IPS DF 6.9 (cell line): ENCODE measurements at regions not wholly inside any gene's neighbourhood (a gene's known extent, or its start where the extent isn't known, plus 50 kb on each side); places are given as distances from the start of the nearest gene placed in this dataset.

Experiments used
- DNase-seq: peaks from one replicate; pipeline ENCODE4 v3.0.0-alpha.2; 2013; ENCODE audit warnings: low read depth, low spot score
- H3K27ac ChIP-seq: one replicate; pipeline ENCODE4 v1.5.1; 2013; ENCODE audit warnings: low read length, control low read depth
- H3K27me3 ChIP-seq: 2 replicates; pipeline ENCODE4 v1.6.1; 2013; ENCODE audit warnings: mild to moderate bottlenecking, low read length; ENCODE audit not compliant: control insufficient read depth, insufficient read depth
- H3K36me3 ChIP-seq: 2 replicates; pipeline ENCODE4 v1.6.1; 2013; ENCODE audit warnings: low read length; ENCODE audit not compliant: control insufficient read depth, insufficient read depth
- H3K4me1 ChIP-seq: 2 replicates; pipeline ENCODE4 v1.6.1; 2013; ENCODE audit warnings: low read length; ENCODE audit not compliant: control insufficient read depth, insufficient read depth
- H3K4me3 ChIP-seq: 2 replicates; pipeline ENCODE4 v1.5.1; 2013; ENCODE audit warnings: mild to moderate bottlenecking, low read length
- H3K9me3 ChIP-seq: 2 replicates; pipeline ENCODE4 v1.6.1; 2013; ENCODE audit warnings: low read length, inconsistent platforms; ENCODE audit not compliant: control insufficient read depth, insufficient read depth
- WGBS: extraction: QIAGEN DNeasy Blood & Tissue Kit; methylation state at CpG from one replicate; pipeline ENCODE4 v1.1.7; 2013; ENCODE audit warnings: mixed read lengths, missing lambda C conversion rate; ENCODE audit not compliant: insufficient read length, insufficient coverage; 5-methylcytosine and 5-hydroxymethylcytosine counted together

DNA sequence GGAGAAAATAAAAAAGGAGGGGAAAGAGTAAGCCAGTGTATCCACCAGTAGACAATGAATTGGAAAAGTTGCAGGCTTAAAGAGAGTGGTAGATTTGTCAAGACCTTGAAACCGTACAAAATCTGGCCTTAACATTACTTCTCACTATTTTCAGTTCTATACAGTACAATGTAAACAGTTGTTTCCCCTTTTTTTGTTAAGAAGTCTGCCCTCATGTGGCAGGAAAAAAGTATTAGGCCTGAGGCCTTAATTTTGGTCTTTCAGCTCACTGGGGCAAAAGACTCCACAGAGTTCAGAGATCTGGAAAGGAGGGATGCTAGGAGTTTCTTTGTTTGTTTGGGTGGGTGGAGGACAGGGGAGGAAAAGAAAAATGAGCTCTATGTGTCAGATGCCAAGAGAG is 92.8 kb upstream of the CCDC160 start:
- WGBS, result no CpG with 5 or more reads among the region's 1 CpG
- H3K27ac ChIP-seq, result no peak overlapping the region
- H3K27me3 ChIP-seq, result no peaks in the 10 kb centered on the region
- H3K4me3 ChIP-seq, result no peak overlapping the region
- H3K4me1 ChIP-seq, result no peaks in the 10 kb centered on the region
- no peaks in the 10 kb centered on the region for H3K36me3 ChIP-seq
- no peak for DNase-seq
- H3K9me3 ChIP-seq, result no peaks in the 10 kb centered on the region

DNA sequence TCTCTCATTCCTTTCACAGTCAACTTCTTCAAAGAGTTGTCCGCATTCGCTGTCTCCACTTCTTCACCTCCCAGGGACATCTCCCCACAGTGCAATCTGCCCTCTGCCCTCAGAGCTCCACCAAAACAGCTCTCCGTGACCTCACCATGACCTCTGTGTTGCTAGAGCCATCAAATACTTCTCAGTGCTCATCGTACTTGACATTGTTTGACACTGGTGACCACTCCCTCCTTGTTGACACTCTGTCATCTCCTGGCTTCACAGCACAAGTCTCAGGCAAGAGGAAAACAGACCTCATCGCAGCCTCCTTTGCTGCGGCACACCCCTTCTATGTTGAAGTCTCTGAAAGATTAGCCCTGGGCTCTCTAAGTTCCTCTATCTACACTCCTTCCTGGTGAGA is 90.5 kb upstream of the CCDC160 start:
- no peak overlapping the region for H3K4me3 ChIP-seq
- no peaks in the 10 kb centered on the region for H3K4me1 ChIP-seq
- H3K36me3 ChIP-seq, result no peaks in the 10 kb centered on the region
- no peaks in the 10 kb centered on the region for H3K9me3 ChIP-seq
- no peak overlapping the region for H3K27ac ChIP-seq
- no CpG with 5 or more reads among the region's 6 CpGs for WGBS
- no peak for DNase-seq
- H3K27me3 ChIP-seq, result no peaks in the 10 kb centered on the region

DNA sequence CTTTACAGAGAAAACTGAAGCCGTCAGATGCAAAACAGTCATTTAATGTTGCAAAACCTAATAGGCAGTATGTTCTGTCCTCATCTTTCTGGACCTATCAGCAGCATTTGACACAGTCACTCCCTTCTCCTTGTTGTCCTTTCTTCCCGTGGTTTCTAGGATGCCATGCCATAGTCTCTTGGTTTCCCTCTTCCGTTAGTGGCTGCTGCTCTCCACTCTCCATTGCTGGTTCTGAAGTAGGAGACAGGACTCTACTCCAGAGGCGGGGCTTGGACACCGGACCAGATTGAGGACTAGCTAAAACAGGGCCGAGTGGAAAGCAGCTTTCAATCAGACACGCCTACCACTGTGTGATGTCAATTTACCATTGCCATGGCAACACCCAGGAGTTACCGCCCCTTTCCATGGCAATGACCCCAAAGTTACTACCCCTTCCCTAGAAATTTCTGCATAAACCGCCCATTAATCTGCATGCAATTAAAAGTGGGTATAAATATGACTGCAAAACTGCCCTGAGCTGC is 88.8 kb upstream of the CCDC160 start:
- H3K9me3 ChIP-seq, result no peaks in the 10 kb centered on the region

DNA sequence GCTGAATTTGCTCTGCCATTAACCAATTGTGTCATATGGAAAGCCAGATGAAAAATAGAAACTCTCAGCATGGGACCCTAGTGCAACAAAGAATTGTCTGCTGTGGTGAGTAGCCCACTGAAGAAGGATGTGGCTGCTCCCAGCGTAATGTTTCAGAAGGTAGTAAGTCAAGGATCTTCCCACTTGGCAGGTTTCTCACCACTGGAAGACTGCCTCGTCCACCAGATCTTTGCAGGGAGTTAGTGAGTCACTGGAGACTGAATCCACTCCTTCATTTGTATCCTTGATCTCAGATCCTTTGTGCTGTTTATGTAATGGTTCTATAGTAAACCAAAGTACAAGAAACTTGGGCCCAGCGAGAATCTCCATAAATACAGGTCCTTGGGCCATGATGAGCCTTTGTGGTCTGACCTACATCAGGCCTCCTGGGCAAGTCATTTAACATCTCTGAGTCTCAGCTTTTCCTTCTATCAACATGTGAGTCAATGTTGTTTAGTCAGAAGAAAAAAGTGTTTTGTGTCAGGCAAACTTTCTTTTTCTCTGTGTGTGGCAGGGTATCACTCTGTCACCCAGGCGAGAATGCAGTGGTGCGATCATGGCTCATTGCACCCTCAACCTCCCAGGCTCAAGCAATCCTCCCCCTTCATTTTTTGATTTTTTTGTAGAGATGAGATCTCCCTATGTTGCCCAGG is 78.0 kb upstream of the CCDC160 start:
- no peaks in the 10 kb centered on the region for H3K36me3 ChIP-seq
- no peak overlapping the region for H3K27ac ChIP-seq
- no peak for DNase-seq
- no CpG with 5 or more reads among the region's 5 CpGs for WGBS
- no peaks in the 10 kb centered on the region for H3K9me3 ChIP-seq
- no peaks in the 10 kb centered on the region for H3K4me1 ChIP-seq
- H3K27me3 ChIP-seq, result no peaks in the 10 kb centered on the region
- H3K4me3 ChIP-seq, result no peak overlapping the region

More for the DNA sequence above, 88.8 kb upstream of the CCDC160 start:
- no CpG with 5 or more reads among the region's 9 CpGs for WGBS
- Histone ChIP-seq H3K27ac (no peak overlapping the region), H3K4me1 (no peaks in the 10 kb centered on the region), H3K36me3 (no peaks in the 10 kb centered on the region), H3K27me3 (no peaks in the 10 kb centered on the region), H3K4me3 (no peak overlapping the region)
- no peak for DNase-seq

DNA sequence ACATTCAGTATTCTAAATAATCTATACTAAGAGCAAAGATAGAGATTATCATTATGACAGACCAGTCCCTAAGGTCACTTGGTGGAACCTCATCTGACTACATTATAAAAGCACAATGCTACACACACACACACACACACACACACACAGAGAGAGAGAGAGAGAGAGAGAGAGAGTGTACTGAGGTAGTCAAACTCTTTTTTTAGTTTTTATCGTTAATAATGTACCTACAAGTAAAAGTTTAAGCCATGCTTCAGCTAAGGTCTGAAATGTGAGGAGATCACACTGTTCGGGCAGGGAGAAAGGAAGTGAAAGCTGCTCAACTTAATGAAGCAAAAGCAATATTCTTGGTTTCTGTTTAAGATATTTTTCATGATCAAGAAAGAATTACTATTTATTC is 75.8 kb upstream of the CCDC160 start:
- no peak overlapping the region for H3K27ac ChIP-seq
- WGBS, result no CpG with 5 or more reads among the region's 2 CpGs
- no peaks in the 10 kb centered on the region for H3K27me3 ChIP-seq
- no peaks in the 10 kb centered on the region for H3K9me3 ChIP-seq
- no peak overlapping the region for H3K4me3 ChIP-seq
- H3K4me1 ChIP-seq, result no peaks in the 10 kb centered on the region
- H3K36me3 ChIP-seq, result no peaks in the 10 kb centered on the region
- no peak for DNase-seq

DNA sequence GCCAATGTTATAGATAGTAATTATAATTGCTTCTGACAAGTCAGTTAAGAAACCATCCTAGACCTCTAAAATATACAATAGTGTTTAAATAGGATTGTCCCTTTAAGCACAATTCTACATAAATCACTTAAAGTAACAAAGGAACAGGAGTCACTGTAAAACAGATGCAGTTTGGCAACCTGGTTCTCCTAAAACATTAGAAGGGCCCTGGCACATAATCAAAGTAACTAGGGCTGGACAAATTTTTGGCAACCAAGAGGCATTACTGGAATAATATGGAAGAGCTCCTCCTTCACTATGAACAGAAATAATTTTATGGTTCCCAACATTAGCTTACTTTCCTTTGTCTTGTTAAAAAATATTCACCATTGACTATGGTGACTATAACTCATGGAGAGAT is 75.0 kb upstream of the CCDC160 start:
- Histone ChIP-seq H3K36me3 (no peaks in the 10 kb centered on the region), H3K27me3 (no peaks in the 10 kb centered on the region), H3K27ac (no peak overlapping the region), H3K9me3 (no peaks in the 10 kb centered on the region), H3K4me3 (no peak overlapping the region), H3K4me1 (no peaks in the 10 kb centered on the region)
- DNase-seq, result no peak

DNA sequence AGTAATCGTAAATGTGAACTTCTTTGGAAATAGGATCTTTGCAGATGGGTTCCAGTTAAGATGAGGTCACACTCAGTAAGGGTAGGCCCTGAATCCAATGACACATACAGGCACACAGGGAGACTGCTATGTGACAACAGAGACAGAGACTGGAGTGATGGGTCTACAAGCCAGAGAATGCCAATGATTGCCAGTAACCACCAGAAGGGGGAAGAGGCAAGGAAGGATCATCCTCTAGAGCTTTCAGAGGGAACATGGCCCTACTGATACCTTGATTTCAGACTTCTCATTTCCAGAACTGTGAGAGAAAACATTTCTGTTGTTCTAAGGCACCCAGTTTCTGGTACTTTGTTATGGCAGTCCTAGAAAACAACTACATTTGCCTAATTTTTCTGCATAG is 73.1 kb upstream of the CCDC160 start:
- H3K9me3 ChIP-seq, result no peaks in the 10 kb centered on the region
- no peak for DNase-seq
- H3K27me3 ChIP-seq, result no peaks in the 10 kb centered on the region
- H3K4me1 ChIP-seq, result no peaks in the 10 kb centered on the region
- H3K4me3 ChIP-seq, result no peak overlapping the region
- no CpG with 5 or more reads among the region's 1 CpG for WGBS
- H3K27ac ChIP-seq, result no peak overlapping the region
- no peaks in the 10 kb centered on the region for H3K36me3 ChIP-seq

DNA sequence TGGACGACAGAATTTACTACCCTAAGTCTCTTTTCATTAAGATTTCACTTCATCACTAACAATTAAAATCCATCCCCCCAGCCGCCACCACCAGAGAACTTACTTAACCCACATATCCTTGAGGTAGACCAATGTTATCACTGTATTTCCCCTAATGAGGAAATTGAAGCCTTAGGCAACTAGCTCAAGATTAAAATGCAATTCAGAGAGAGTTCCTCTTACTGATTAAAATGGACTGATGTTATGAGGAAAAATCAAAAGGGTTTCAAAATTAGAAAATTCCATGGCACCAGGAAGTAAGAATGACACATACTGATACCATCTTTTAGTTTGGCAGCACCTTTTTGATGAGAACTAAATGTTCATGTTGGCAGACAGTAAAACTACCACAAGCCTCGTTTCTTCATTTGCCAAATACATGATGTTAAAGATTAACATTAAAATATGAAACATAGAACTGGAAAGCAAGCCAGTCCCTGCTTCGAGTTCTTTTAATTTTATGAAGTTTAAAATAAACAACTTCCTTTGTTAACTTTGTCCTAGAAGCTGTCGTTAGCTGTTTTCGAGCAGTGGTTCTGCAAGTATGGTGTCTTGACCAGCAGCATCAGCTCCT is 69.3 kb upstream of the CCDC160 start:
- H3K9me3 ChIP-seq, result no peaks in the 10 kb centered on the region
- no peak for DNase-seq
- H3K4me1 ChIP-seq, result no peaks in the 10 kb centered on the region
- no peaks in the 10 kb centered on the region for H3K27me3 ChIP-seq
- no CpG with 5 or more reads among the region's 6 CpGs for WGBS
- H3K27ac ChIP-seq, result no peak overlapping the region
- H3K4me3 ChIP-seq, result no peak overlapping the region
- H3K36me3 ChIP-seq, result peaks cover 6% of the 10 kb centered on the region; the same call in 1 of the 2 replicates

DNA sequence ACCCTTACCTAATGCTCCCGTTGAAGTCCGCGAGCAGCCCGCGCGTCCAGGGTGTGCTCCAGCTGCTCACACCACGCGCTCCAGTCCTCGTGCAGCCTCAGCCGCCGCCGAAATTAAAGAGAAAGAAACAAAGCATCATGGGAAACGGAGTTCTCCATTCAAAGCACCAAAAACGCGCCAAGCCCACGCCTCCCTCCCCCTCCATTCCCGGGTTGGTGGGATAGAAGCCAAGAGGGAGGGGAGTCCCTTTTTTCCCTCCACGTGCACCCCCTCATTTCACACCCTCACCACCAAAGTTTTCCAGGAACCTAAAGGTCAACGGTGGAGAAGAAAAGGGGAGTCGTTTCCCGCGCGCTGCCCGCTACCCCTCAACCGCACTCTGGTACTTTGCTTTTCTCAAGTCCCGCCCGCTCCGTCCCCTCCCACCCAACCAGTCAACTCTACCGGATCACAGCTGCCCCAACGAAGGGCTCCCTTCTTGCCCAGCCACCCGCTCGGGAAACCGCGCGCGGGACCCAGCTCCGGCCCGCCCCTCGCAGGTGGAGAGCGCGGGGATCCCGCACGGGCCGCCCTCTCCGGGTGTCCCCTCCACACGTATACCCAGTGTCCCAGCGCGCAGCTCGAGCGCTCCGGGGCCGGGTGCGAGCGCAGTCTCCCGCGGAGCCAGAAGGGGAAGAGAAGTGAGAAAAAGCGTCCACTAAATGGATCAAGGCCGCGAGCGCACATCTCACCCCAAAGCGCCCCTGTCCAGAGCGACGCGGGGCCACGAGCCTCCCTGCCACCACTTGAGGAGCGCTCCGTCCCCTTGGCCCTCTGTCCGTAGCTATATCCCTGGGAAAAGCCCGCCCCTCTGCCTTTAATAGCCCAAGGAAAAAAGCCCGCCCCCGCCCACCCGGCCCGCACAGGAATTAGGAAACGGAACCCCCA is 65.1 kb upstream of the CCDC160 start:
- no peaks in the 10 kb centered on the region for H3K4me1 ChIP-seq
- no peak overlapping the region for H3K27ac ChIP-seq
- no peaks in the 10 kb centered on the region for H3K9me3 ChIP-seq
- no peaks in the 10 kb centered on the region for H3K27me3 ChIP-seq
- peak overlapping the region; percentile 65 for H3K4me3 ChIP-seq
- WGBS, result no CpG with 5 or more reads among the region's 74 CpGs
- no peak for DNase-seq
- H3K36me3 ChIP-seq, result peaks cover 6% of the 10 kb centered on the region; the same call in 1 of the 2 replicates

DNA sequence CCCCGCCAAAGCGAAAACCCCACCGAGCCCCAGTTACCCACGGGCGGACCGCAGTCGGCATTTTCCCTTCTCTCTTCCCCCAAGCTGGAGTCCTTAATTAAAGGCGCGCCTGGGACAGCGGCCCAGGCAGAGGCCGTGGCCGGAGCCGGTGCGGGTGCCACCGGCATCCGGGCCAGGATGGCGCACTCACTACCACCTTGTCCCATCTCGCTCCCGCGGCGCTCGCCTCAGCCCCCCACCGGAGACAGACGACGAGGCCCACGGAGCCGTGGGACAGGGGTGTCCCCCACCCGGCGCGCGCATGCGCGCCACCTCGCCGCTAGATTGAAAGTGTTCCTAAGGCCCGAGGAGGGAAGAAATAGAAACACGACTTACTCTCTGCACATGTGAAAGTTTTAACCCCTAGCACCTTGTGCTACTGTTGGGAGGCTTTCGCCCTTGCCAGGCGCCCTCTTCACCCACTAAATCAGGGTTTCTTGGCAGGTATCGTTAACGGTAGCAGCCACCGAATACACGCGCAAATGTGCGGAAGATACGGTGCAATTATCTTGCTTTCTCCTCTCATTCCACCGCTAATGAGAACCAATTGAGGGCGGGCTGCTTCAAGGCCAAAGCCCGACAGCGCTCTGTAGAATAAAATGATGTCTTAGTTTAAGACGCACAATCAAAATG is 64.3 kb upstream of the CCDC160 start:
- Histone ChIP-seq H3K27ac (no peak overlapping the region), H3K9me3 (no peaks in the 10 kb centered on the region), H3K27me3 (no peaks in the 10 kb centered on the region), H3K4me3 (peak overlapping the region; percentile 65), H3K36me3 (peaks cover 6% of the 10 kb centered on the region; the same call in 1 of the 2 replicates), H3K4me1 (no peaks in the 10 kb centered on the region)
- no peak for DNase-seq
- no CpG with 5 or more reads among the region's 51 CpGs for WGBS
